ENCODE measurements at regions not wholly inside any gene's neighbourhood (a gene's known extent, or its start where the extent isn't known, plus 50 kb on each side); places are given as distances from the start of the nearest gene placed in this dataset.

GRCh38 chrX:37926700-37927099, 79.3 kb upstream of the DYNLT3 start:
- Histone ChIP-seq H3K9me3 (ENCODE audit: low read depth) (peaks cover 7% of the 10 kb centered on the region), H3K36me3 (no peaks in the 10 kb centered on the region), H3K4me3 (no peak overlapping the region), H3K79me2 (ENCODE audit: low read depth) (no peaks in the 10 kb centered on the region), H2AFZ (replicated peaks) (no peak overlapping the region), H3K4me2 (no peak overlapping the region), H3K27me3 (no peaks in the 10 kb centered on the region), H3K4me1 (no peaks in the 10 kb centered on the region), H3K27ac (no peak overlapping the region), H3F3A (ENCODE audit: low read depth) (peaks cover 7% of the 10 kb centered on the region), H4K20me1 (ENCODE audit: low read depth) (no peaks in the 10 kb centered on the region), H3K9ac (no peak overlapping the region)
- Mint-ChIP-seq H3K4me3 (no peak overlapping the region), H3K36me3 (no peaks in the 10 kb centered on the region), H3K4me1 (no peaks in the 10 kb centered on the region), H3K9me3 (no peaks in the 10 kb centered on the region), H3K27ac (no peak overlapping the region), H3K27me3 (ENCODE audit: insufficient read depth, low read depth) (no peaks in the 10 kb centered on the region)
- TF ChIP-seq EZH2 (IDR thresholded peaks at IDR 0.05) (no peak), CTCF (IDR thresholded peaks at IDR 0.05) (peak; percentile 59)
- DNase-seq (ENCODE audit: low spot score) = peak; percentile 21

- Histone ChIP-seq H4K20me1 (ENCODE audit: low read depth) (no peaks in the 10 kb centered on the region), H3K79me2 (ENCODE audit: low read depth) (no peaks in the 10 kb centered on the region), H3K9ac (no peak overlapping the region), H2AFZ (replicated peaks) (no peak overlapping the region), H3K27ac (no peak overlapping the region), H3K4me2 (no peak overlapping the region), H3K4me1 (no peaks in the 10 kb centered on the region), H3K9me3 (ENCODE audit: low read depth) (no peaks in the 10 kb centered on the region), H3K36me3 (no peaks in the 10 kb centered on the region), H3K27me3 (no peaks in the 10 kb centered on the region), H3F3A (ENCODE audit: low read depth) (no peaks in the 10 kb centered on the region), H3K4me3 (no peak overlapping the region)
- Mint-ChIP-seq H3K9me3 (no peaks in the 10 kb centered on the region), H3K4me1 (no peaks in the 10 kb centered on the region), H3K27ac (no peak overlapping the region), H3K36me3 (no peaks in the 10 kb centered on the region), H3K27me3 (ENCODE audit: insufficient read depth, low read depth) (no peaks in the 10 kb centered on the region), H3K4me3 (no peak overlapping the region)
- DNase-seq (ENCODE audit: low spot score) = no peak
- TF ChIP-seq EZH2phosphoT487 (IDR thresholded peaks at IDR 0.05) = no peak
- no peak for TF ChIP-seq EZH2 (IDR thresholded peaks at IDR 0.05)
- TF ChIP-seq CTCF (IDR thresholded peaks at IDR 0.05) = no peak
Measured at GRCh38 chrX:37942170-37942569, 64.2 kb upstream of the SYTL5 start.

GRCh38 chrX:37943554-37944344, 62.6 kb upstream of the SYTL5 start:
- no peaks in the 10 kb centered on the region for H4K20me1 ChIP-seq (ENCODE audit: low read depth)
- DNase-seq (ENCODE audit: low spot score) = no peak
- no peak overlapping the region for H3K4me3 ChIP-seq
- H3K79me2 ChIP-seq (ENCODE audit: low read depth) = no peaks in the 10 kb centered on the region
- no peak overlapping the region for H3K4me3 Mint-ChIP-seq
- no peaks in the 10 kb centered on the region for H3K4me1 ChIP-seq
- H3K36me3 ChIP-seq = no peaks in the 10 kb centered on the region
- no peaks in the 10 kb centered on the region for H3K27me3 ChIP-seq
- H3K27ac ChIP-seq = no peak overlapping the region
- no peak overlapping the region for H3K27ac Mint-ChIP-seq
- H3K27me3 Mint-ChIP-seq (ENCODE audit: insufficient read depth, low read depth) = no peaks in the 10 kb centered on the region
- H3K36me3 Mint-ChIP-seq = no peaks in the 10 kb centered on the region
- no peaks in the 10 kb centered on the region for H3K4me1 Mint-ChIP-seq
- H3F3A ChIP-seq (ENCODE audit: low read depth) = no peaks in the 10 kb centered on the region
- H3K9me3 Mint-ChIP-seq = no peaks in the 10 kb centered on the region
- TF ChIP-seq CTCF (IDR thresholded peaks at IDR 0.05) (no peak), EZH2phosphoT487 (IDR thresholded peaks at IDR 0.05) (no peak), EZH2 (IDR thresholded peaks at IDR 0.05) (no peak)
- H3K9ac ChIP-seq = no peak overlapping the region
- H2AFZ ChIP-seq (replicated peaks) = no peak overlapping the region
- H3K9me3 ChIP-seq (ENCODE audit: low read depth) = no peaks in the 10 kb centered on the region
- no peak overlapping the region for H3K4me2 ChIP-seq
